Mucosa of stomach (tissue), 1 donor: ENCODE measurements at regions not wholly inside any gene's neighbourhood (a gene's known extent, or its start where the extent isn't known, plus 50 kb on each side); places are given as distances from the start of the nearest gene placed in this dataset.
"Not testable (repeated sequence)": the region's sequence is repeated elsewhere in the genome, so short reads cannot be mapped to it uniquely, and the experiment has no call there.

Experiments used
- H3K27me3 ChIP-seq: one replicate; pipeline ENCODE4 v1.7.0; 2013; ENCODE audit warnings: mild to moderate bottlenecking, low read length; ENCODE audit not compliant: control insufficient read depth, insufficient read depth
- H3K36me3 ChIP-seq: one replicate; pipeline ENCODE4 v1.7.0; 2013; ENCODE audit warnings: low read length; ENCODE audit not compliant: control insufficient read depth, insufficient read depth
- H3K4me1 ChIP-seq: one replicate; pipeline ENCODE4 v1.7.0; 2013; ENCODE audit warnings: mild to moderate bottlenecking, low read length; ENCODE audit not compliant: control insufficient read depth, insufficient read depth
- H3K4me3 ChIP-seq: one replicate; pipeline ENCODE4 v1.7.0; 2013; ENCODE audit warnings: low read length
- H3K9ac ChIP-seq: one replicate; pipeline ENCODE4 v1.7.0; 2013; ENCODE audit warnings: mild to moderate bottlenecking, low read length, moderate library complexity
- H3K9me3 ChIP-seq: one replicate; pipeline ENCODE4 v1.7.0; 2013; ENCODE audit warnings: mild to moderate bottlenecking, low read length, moderate library complexity; ENCODE audit not compliant: control insufficient read depth
- donor health status: Pancreatic carcinoma.

DNA sequence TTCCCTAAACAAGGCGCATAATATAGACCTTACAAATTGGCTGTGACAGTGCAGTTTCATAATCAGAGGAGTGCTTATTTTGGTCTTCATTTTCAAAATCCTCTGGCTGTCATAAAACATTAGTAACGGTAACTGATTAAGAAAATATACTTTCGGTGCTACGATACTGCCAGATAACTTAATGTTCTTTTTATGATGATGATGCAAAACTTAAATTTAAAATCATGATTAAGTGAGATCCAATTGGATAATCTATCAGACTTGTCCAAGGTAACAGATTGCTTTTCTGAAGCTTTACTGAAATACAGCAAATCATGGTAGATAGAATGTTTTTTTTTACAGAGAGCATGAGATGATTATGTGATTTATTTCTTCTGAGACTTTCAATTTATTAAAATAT is 364.2 kb upstream of the CNTN3 start:
- H3K27me3 ChIP-seq: no peaks in the 10 kb centered on the region
- no peaks in the 10 kb centered on the region for H3K4me1 ChIP-seq
- H3K9me3 ChIP-seq: no peaks in the 10 kb centered on the region
- no peak overlapping the region for H3K9ac ChIP-seq
- no peak overlapping the region for H3K4me3 ChIP-seq
- H3K36me3 ChIP-seq: no peaks in the 10 kb centered on the region

DNA sequence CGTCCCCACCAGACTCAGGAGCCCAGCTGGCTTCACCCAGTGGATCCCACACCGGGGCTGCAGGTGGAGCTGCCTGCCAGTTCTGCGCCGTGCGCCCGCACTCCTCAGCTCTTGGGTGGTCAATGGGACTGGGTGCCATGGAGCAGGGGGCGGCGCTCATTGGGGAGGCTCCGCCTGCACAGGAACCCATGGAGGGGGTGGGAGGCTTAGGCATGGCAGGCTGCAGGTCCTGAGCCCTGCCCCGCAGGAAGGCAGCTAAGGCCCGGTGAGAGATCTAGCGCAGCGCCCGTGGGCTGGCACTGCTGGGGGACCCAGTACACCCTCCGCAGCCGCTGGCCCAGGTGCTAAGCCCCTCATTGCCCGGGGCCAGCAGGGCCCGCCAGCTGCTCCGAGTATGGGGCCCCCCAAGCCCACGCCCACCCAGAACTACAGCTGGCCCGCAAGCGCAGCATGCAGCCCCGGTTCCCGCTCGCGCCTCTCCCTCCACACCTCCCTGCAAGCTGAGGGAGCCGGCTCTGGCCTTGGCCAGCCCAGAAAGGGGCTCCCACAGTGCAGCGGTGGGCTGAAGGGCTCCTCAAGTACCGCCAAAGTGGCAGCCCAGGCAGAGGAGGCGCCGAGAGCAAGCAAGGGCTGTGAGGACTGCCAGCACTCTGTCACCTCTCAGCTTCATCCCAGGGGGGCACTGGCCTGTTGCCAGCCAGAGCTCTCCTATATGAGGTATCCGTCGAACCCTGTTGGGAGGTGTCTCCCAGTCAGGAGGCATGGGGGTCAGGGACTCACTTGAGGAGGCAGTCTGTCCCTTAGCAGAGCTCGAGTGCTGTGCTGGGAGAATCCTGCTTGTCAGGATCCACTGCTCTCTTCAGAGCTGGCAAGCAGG is 370.8 kb upstream of the CNTN3 start:
- not testable (repeated sequence) for H3K9ac ChIP-seq, H3K4me1 ChIP-seq, H3K4me3 ChIP-seq, H3K36me3 ChIP-seq, H3K27me3 ChIP-seq, H3K9me3 ChIP-seq

DNA sequence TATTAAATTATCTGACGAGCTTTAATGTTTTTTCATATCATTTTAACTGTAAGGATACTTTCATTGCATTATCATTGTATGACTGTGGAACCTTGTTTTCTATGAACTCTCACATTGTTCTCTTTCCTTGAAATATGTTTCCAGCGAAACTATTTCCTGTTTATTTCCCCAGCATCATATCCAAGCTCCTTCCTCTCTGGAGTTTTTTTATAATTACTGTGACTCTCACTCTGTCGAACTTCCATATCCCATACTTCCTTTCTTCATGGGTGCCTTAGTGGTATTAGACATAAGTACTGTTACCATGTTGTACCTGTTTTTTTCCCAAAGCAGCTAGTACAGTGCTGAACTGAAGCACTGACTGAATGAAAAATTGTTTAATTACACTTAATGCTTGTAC is 373.6 kb upstream of the CNTN3 start:
- no peaks in the 10 kb centered on the region for H3K9me3 ChIP-seq
- no peaks in the 10 kb centered on the region for H3K4me1 ChIP-seq
- no peaks in the 10 kb centered on the region for H3K27me3 ChIP-seq
- no peak overlapping the region for H3K9ac ChIP-seq
- H3K4me3 ChIP-seq: no peak overlapping the region
- no peaks in the 10 kb centered on the region for H3K36me3 ChIP-seq

DNA sequence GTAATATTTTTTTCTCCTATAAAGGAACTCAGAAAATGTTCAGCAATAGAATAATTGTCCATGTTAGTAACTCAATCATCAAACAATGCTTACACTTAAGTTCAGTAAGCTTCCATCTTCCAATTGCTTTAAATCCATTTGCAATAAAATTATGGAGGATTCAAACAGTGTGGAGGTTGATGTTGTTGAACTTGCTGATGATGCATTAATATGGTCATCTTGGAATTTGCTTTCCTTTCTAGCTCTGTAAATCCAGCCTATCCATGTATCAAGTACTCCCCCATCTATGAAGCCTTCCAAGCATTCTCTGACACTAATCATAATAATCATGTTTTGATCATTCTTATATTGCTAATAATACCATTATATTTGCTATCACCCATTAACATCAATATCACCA is 378.4 kb upstream of the CNTN3 start:
- H3K9me3 ChIP-seq: no peaks in the 10 kb centered on the region

DNA sequence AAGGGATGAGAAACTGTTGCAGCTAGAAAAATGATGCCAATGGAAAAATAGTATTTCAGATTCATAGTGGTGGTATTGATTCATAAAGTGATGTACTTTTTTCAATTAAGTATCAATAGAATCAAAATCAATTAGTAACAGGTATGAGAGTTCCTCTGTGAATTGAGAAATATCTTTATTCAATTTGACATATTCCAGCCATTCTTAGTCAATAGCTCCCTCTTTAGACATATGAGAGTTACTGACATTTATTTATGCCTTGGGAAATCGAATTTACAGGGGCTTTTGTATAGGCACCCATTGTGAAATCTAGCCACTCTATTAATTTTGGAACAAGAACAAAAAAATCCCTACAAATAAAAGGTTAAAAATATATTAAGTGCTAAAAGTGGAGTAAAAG is 386.9 kb upstream of the CNTN3 start:
- no peaks in the 10 kb centered on the region for H3K27me3 ChIP-seq
- H3K9me3 ChIP-seq: no peaks in the 10 kb centered on the region
- H3K4me3 ChIP-seq: no peak overlapping the region
- H3K36me3 ChIP-seq: no peaks in the 10 kb centered on the region
- H3K9ac ChIP-seq: no peak overlapping the region
- H3K4me1 ChIP-seq: no peaks in the 10 kb centered on the region

More for the DNA sequence above, 378.4 kb upstream of the CNTN3 start:
- Histone ChIP-seq H3K4me3 (no peak overlapping the region), H3K9ac (no peak overlapping the region), H3K36me3 (no peaks in the 10 kb centered on the region), H3K4me1 (no peaks in the 10 kb centered on the region), H3K27me3 (no peaks in the 10 kb centered on the region)

DNA sequence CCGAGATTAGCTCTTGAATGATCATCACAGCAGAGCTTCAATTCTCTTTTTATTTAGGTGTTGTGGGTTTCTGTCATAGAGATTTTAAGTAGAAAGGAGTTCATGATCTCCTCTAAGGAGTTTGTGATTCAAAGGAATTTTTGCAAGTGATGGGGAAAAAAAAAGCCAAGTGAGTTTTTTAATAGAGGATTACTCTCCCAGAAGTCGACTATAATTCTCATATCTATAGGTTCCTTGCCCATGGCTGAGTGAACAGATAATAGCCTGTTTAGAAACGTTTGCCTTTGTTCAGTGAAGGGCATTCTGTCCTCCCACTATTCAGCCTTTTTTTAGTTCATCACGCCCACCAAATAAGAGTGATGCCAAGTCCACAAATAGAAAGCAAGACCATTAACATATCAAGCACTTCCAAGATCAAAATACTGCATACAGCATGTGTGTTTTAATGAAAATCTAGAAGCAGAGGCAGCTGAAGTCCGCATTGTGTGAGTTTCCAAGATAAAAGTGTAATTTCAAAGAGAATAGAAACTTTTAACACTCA is 398.4 kb upstream of the CNTN3 start:
- Histone ChIP-seq H3K9ac (no peak overlapping the region), H3K36me3 (no peaks in the 10 kb centered on the region), H3K27me3 (no peaks in the 10 kb centered on the region), H3K4me1 (no peaks in the 10 kb centered on the region), H3K9me3 (no peaks in the 10 kb centered on the region), H3K4me3 (no peak overlapping the region)

DNA sequence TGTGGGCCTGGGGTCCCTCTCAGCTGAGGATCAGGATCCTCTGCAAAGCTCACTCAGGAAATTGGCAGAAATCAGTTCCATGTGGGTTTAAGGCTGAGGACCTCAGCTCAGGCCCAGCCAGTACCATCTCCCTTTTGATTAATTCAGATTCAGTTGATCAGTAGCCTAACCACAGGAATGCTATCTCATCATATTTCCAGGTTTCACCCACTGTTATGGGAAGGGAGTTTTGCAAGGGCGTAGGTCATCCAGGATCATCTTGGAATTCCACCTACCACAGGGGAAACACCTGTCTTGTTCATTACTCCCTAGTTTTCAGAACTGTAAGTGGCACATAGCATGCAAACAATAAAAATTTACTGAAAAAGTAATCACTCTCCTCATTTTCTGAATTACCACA is 399.5 kb upstream of the CNTN3 start:
- H3K27me3 ChIP-seq: no peaks in the 10 kb centered on the region
- no peak overlapping the region for H3K4me3 ChIP-seq
- no peaks in the 10 kb centered on the region for H3K9me3 ChIP-seq
- no peaks in the 10 kb centered on the region for H3K4me1 ChIP-seq
- H3K36me3 ChIP-seq: no peaks in the 10 kb centered on the region
- no peak overlapping the region for H3K9ac ChIP-seq

DNA sequence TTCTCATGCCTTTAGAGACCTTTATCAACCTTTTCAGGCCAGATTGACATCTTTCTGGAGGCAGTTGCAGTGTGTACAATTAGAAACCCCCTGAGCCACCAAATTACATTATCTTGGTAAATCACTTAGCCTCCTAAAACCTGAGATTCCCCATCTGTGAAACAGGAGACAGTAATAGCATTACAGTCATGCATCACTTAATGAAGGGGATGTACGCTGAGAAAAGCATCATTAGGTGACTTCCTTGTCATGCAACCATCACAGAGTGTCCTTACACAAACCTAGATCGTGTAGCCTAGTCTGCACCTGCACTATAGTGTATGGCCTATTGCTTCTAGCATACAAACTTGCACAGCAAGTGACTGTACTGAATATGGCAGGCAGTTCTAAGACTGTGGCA is 400.8 kb upstream of the CNTN3 start:
- no peak overlapping the region for H3K9ac ChIP-seq
- H3K4me1 ChIP-seq: no peaks in the 10 kb centered on the region
- H3K9me3 ChIP-seq: no peaks in the 10 kb centered on the region
- no peaks in the 10 kb centered on the region for H3K27me3 ChIP-seq
- H3K4me3 ChIP-seq: no peak overlapping the region
- no peaks in the 10 kb centered on the region for H3K36me3 ChIP-seq

DNA sequence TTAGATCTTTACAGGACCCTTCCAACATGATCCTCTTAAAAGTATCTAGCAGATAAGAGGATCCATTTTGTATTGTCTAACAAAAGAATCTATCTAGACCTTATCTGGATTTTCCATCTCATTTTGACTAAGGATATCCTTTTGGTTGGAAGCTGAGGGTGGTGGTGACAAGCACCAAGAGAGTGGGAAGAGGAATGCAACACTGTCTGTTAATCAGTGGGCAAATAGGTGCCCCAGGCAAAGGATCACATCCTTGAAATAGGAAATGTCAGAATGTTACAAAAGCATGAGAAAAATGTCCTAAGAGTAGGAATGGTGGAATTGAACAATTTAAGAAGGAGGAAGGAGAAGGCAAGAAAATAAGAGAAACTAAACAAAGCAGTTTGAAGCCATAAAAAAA is 420.7 kb upstream of the CNTN3 start:
- H3K4me1 ChIP-seq: no peaks in the 10 kb centered on the region
- H3K9me3 ChIP-seq: no peaks in the 10 kb centered on the region
- H3K36me3 ChIP-seq: no peaks in the 10 kb centered on the region
- H3K27me3 ChIP-seq: no peaks in the 10 kb centered on the region
- no peak overlapping the region for H3K4me3 ChIP-seq
- H3K9ac ChIP-seq: no peak overlapping the region

DNA sequence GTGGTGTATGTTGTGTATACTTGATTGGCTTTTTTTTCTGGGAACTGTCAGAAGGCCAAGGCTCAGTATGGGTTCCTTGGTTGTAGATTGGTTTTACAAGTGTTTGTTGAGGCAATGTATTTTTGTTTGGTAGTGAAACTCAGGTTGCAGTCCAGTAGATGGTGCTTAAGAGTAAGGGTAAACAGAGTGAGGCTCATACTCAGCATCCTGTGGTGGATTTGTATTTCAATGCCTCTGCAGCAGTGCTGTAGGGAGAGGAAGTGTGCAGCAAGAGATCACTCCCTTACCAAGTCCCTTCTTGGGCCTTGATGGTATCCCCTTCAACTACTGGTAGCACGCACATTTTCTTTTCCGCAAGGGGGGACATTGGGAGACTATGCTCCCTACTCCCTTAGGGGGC is 428.5 kb upstream of the CNTN3 start:
- Histone ChIP-seq H3K9ac (no peak overlapping the region), H3K9me3 (no peaks in the 10 kb centered on the region), H3K4me1 (no peaks in the 10 kb centered on the region), H3K36me3 (no peaks in the 10 kb centered on the region), H3K4me3 (no peak overlapping the region), H3K27me3 (no peaks in the 10 kb centered on the region)

DNA sequence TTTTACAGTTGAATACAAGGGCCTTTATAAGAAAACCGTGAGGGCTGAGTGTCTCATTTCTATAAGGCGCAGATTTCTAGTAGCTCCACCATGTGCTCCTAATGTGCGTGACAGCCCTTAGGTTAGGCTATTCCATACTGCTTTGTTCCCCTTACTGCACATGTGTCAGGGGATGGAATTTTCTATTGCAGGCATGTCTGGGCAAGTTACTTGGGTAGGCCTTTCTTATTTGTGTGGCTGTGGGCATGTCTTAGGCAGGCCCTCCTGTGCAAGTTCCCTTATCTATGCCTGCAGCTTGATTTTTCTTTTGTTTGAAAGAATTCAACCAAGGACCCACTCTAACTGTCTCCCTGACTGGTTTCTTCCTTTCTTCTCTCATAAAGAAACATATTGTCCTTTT is 434.2 kb upstream of the CNTN3 start:
- H3K27me3 ChIP-seq: no peaks in the 10 kb centered on the region
- no peaks in the 10 kb centered on the region for H3K4me1 ChIP-seq
- H3K9ac ChIP-seq: no peak overlapping the region
- H3K4me3 ChIP-seq: no peak overlapping the region
- H3K9me3 ChIP-seq: no peaks in the 10 kb centered on the region
- H3K36me3 ChIP-seq: no peaks in the 10 kb centered on the region

DNA sequence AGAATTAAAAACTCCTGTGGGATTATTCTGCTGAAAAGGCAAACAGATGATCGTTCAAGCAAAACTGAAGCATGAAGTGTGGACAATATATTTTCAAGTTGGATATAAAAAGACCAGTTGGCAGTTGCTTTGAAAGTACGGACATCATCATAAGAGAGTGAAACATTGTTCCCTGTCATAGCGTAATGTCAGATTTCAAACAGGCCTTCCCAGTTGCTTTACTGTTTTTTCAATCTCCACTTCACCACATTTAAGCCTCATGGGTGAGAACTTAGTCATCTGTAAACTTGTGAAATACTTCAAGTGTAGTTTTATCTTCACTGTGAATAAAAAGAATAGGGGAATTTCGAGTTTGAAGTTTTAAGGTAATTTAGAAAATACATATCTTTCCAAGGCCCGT is 435.1 kb upstream of the CNTN3 start:
- Histone ChIP-seq H3K9ac (no peak overlapping the region), H3K27me3 (no peaks in the 10 kb centered on the region), H3K4me1 (no peaks in the 10 kb centered on the region), H3K4me3 (no peak overlapping the region), H3K36me3 (no peaks in the 10 kb centered on the region), H3K9me3 (no peaks in the 10 kb centered on the region)
